ENCODE measurements at regions not wholly inside any gene's neighbourhood (a gene's known extent, or its start where the extent isn't known, plus 50 kb on each side); places are given as distances from the start of the nearest gene placed in this dataset.

- TF ChIP-seq, protein P1, sequence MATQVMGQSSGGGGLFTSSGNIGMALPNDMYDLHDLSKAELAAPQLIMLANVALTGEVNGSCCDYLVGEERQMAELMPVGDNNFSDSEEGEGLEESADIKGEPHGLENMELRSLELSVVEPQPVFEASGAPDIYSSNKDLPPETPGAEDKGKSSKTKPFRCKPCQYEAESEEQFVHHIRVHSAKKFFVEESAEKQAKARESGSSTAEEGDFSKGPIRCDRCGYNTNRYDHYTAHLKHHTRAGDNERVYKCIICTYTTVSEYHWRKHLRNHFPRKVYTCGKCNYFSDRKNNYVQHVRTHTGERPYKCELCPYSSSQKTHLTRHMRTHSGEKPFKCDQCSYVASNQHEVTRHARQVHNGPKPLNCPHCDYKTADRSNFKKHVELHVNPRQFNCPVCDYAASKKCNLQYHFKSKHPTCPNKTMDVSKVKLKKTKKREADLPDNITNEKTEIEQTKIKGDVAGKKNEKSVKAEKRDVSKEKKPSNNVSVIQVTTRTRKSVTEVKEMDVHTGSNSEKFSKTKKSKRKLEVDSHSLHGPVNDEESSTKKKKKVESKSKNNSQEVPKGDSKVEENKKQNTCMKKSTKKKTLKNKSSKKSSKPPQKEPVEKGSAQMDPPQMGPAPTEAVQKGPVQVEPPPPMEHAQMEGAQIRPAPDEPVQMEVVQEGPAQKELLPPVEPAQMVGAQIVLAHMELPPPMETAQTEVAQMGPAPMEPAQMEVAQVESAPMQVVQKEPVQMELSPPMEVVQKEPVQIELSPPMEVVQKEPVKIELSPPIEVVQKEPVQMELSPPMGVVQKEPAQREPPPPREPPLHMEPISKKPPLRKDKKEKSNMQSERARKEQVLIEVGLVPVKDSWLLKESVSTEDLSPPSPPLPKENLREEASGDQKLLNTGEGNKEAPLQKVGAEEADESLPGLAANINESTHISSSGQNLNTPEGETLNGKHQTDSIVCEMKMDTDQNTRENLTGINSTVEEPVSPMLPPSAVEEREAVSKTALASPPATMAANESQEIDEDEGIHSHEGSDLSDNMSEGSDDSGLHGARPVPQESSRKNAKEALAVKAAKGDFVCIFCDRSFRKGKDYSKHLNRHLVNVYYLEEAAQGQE (IDR thresholded peaks at IDR 0.05; ENCODE audit: unreplicated experiment), result no peak
- TF ChIP-seq CREB1 (CRISPR knock-in tag; IDR thresholded peaks at IDR 0.05; ENCODE audit: low read depth), result no peak
- no peak for TF ChIP-seq CTCF (conservative IDR thresholded peaks at IDR 0.05; ENCODE audit: low read depth in 2 of 2)
- TF ChIP-seq, protein P2, sequence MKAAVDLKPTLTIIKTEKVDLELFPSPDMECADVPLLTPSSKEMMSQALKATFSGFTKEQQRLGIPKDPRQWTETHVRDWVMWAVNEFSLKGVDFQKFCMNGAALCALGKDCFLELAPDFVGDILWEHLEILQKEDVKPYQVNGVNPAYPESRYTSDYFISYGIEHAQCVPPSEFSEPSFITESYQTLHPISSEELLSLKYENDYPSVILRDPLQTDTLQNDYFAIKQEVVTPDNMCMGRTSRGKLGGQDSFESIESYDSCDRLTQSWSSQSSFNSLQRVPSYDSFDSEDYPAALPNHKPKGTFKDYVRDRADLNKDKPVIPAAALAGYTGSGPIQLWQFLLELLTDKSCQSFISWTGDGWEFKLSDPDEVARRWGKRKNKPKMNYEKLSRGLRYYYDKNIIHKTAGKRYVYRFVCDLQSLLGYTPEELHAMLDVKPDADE (IDR thresholded peaks at IDR 0.05), result no peak
- no peak for TF ChIP-seq JUNB (IDR thresholded peaks at IDR 0.05; ENCODE audit: unreplicated experiment)
- TF ChIP-seq ZNF331 (CRISPR knock-in tag; IDR thresholded peaks at IDR 0.05; ENCODE audit: low read depth), result no peak
- TF ChIP-seq ZNF114 (CRISPR knock-in tag; IDR thresholded peaks at IDR 0.05), result no peak
- no peak for TF ChIP-seq ZNF462 (CRISPR knock-in tag; IDR thresholded peaks at IDR 0.05)
- TF ChIP-seq EZH2phosphoT487 (IDR thresholded peaks at IDR 0.05; ENCODE audit: unreplicated experiment), result no peak
- no peak for TF ChIP-seq STAT1 (IDR thresholded peaks at IDR 0.05; ENCODE audit: unreplicated experiment)
- TF ChIP-seq POLR2AphosphoS5 (IDR thresholded peaks at IDR 0.05; ENCODE audit: low read depth), result no peak
- no peak for TF ChIP-seq NANOG (IDR thresholded peaks at IDR 0.05; ENCODE audit: borderline replicate concordance)
- no peak for TF ChIP-seq EZH2 (IDR thresholded peaks at IDR 0.05; ENCODE audit: low read depth, unreplicated experiment)
- Histone ChIP-seq H3K79me2 (replicated peaks; ENCODE audit: insufficient read depth) (peaks cover 55% of the 10 kb centered on the region), H3K36me3 (ENCODE audit: insufficient read depth) (peaks cover 31% of the 10 kb centered on the region), H3K9me2 (ENCODE audit: insufficient read depth) (no peaks in the 10 kb centered on the region), H3K4me1 (ENCODE audit: insufficient read depth) (no peaks in the 10 kb centered on the region), H3K4me3 (no peak overlapping the region), H2AFZ (no peak overlapping the region), H3F3A (replicated peaks; ENCODE audit: low read depth) (peaks cover 5% of the 10 kb centered on the region; the same call in 1 of the 2 replicates), H3K27ac (ENCODE audit: low read depth) (no peak overlapping the region), H3K27me3 (ENCODE audit: insufficient read depth) (no peaks in the 10 kb centered on the region), H4K20me1 (replicated peaks; ENCODE audit: insufficient read depth) (0 out of 2 replicates have a peak, but pooled peaks cover 2% of the 10 kb centered on the region), H3K4me2 (no peak overlapping the region)
- H3K4me1 Mint-ChIP-seq, result peaks cover 38% of the 10 kb centered on the region
- no peak overlapping the region for H3K27ac Mint-ChIP-seq
- DNase-seq (ENCODE audit: low spot score), result no peak
- no peaks in the 10 kb centered on the region for H3K9me3 Mint-ChIP-seq
- no peak for ATAC-seq
- no peak overlapping the region for H3K4me3 Mint-ChIP-seq
- H3K27me3 Mint-ChIP-seq (ENCODE audit: insufficient read depth, low read depth, poor library complexity), result peaks cover 3% of the 10 kb centered on the region
- H3K36me3 Mint-ChIP-seq (ENCODE audit: low read depth), result peaks cover 96% of the 10 kb centered on the region
These were observed 101.6 kb upstream of the CTSV start for GRCh38 chr9:97140566-97140965.
